Hepatocyte (in vitro differentiated cells): ENCODE measurements at regions not wholly inside any gene's neighbourhood (a gene's known extent, or its start where the extent isn't known, plus 50 kb on each side); places are given as distances from the start of the nearest gene placed in this dataset.

Source experiments
- EZH2 ChIP-seq: fragments of 200-600 bp; sonication (generic); IDR thresholded peaks from 2 replicates; pipeline ENCODE4 v1.6.1; 2016; ENCODE audit warnings: antibody characterized with exemption, mild to moderate bottlenecking, borderline replicate concordance
- TF ChIP-seq, protein P1 (sequence below): fragments of 200-600 bp; sonication (generic); IDR thresholded peaks from 2 replicates; pipeline ENCODE4 v1.5.1; 2016; ENCODE audit warnings: antibody characterized with exemption, mild to moderate bottlenecking; ENCODE audit not compliant: poor library complexity

DNA sequence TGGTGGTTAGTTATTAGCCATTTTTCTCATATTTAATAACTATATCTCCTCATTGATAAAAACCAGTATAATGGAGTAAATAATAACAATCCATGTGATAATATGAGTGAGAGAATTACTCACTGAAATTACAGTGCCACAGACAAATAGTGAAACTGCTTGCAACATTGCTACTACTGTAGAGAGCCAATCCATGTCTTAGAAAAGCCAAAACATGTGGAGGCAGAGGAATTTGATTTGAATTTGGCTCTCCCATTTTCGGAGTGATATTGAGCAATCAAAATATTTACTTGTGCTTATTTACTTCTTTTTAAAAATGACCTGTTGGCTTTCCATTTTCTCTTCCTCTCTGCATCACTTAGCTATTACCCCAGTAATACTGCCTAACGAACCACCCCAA is 288.3 kb upstream of the TCF4 start:
- TF ChIP-seq, protein P1, sequence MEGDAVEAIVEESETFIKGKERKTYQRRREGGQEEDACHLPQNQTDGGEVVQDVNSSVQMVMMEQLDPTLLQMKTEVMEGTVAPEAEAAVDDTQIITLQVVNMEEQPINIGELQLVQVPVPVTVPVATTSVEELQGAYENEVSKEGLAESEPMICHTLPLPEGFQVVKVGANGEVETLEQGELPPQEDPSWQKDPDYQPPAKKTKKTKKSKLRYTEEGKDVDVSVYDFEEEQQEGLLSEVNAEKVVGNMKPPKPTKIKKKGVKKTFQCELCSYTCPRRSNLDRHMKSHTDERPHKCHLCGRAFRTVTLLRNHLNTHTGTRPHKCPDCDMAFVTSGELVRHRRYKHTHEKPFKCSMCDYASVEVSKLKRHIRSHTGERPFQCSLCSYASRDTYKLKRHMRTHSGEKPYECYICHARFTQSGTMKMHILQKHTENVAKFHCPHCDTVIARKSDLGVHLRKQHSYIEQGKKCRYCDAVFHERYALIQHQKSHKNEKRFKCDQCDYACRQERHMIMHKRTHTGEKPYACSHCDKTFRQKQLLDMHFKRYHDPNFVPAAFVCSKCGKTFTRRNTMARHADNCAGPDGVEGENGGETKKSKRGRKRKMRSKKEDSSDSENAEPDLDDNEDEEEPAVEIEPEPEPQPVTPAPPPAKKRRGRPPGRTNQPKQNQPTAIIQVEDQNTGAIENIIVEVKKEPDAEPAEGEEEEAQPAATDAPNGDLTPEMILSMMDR, result no peak
- TF ChIP-seq EZH2, result no peak
